Osteoblast (primary cell): ENCODE measurements at regions not wholly inside any gene's neighbourhood (a gene's known extent, or its start where the extent isn't known, plus 50 kb on each side); places are given as distances from the start of the nearest gene placed in this dataset.
"Not testable (repeated sequence)": the region's sequence is repeated elsewhere in the genome, so short reads cannot be mapped to it uniquely, and the experiment has no call there.

Experiments
- DNase-seq: peaks from one replicate; pipeline ENCODE4 v3.0.0; 2011; ENCODE audit warnings: low spot score, mixed read lengths; ENCODE audit not compliant: insufficient read length; ENCODE audit errors: missing footprints
- H2AFZ ChIP-seq: 2 replicates; pipeline ENCODE4 v1.6.0; 2011; ENCODE audit warnings: mild to moderate bottlenecking, low read length
- H3K27ac ChIP-seq: 2 replicates; pipeline ENCODE4 v1.5.1; 2011; ENCODE audit warnings: mild to moderate bottlenecking, low read depth, low read length, moderate library complexity
- H3K27me3 ChIP-seq: 2 replicates; pipeline ENCODE4 v1.6.0; 2012; ENCODE audit warnings: mild to moderate bottlenecking, control low read depth, inconsistent platforms, low read length, moderate library complexity; ENCODE audit not compliant: insufficient read depth
- H3K36me3 ChIP-seq: 2 replicates; pipeline ENCODE4 v1.5.1; 2011; ENCODE audit warnings: mild to moderate bottlenecking, low read length, control low read depth, moderate library complexity; ENCODE audit not compliant: insufficient read depth
- H3K4me1 ChIP-seq: 2 replicates; pipeline ENCODE4 v1.5.1; 2011; ENCODE audit warnings: mild to moderate bottlenecking, low read length, control low read depth, moderate library complexity; ENCODE audit not compliant: insufficient read depth
- H3K4me2 ChIP-seq: 2 replicates; pipeline ENCODE4 v1.6.0; 2011; ENCODE audit warnings: mild to moderate bottlenecking, low read length; ENCODE audit not compliant: insufficient read depth
- H3K4me3 ChIP-seq: fragments of 200-600 bp; sonication (generic); 3 replicates; pipeline ENCODE4 v1.5.1; 2012; ENCODE audit warnings: mild to moderate bottlenecking, low read length, inconsistent platforms; ENCODE audit not compliant: insufficient read depth
- H3K79me2 ChIP-seq: 2 replicates; pipeline ENCODE4 v1.6.0; 2012; ENCODE audit warnings: mild to moderate bottlenecking, low read length, control low read depth, inconsistent platforms; ENCODE audit not compliant: insufficient read depth
- H3K9me3 ChIP-seq: 2 replicates; pipeline ENCODE4 v1.5.1; 2011; ENCODE audit warnings: low read depth, low read length, control low read depth
- H4K20me1 ChIP-seq: 2 replicates; pipeline ENCODE4 v1.6.0; 2012; ENCODE audit warnings: mild to moderate bottlenecking, low read length, control low read depth; ENCODE audit not compliant: insufficient read depth
- TF ChIP-seq, protein P1 (sequence below): IDR thresholded peaks from 2 replicates; pipeline ENCODE4 v1.5.1; 2011; ENCODE audit warnings: mild to moderate bottlenecking, low read depth, low read length, moderate library complexity; ENCODE audit errors: extremely low read depth

- no peak for DNase-seq
- Histone ChIP-seq H3K4me1 (peaks cover 7% of the 10 kb centered on the region), H3K27me3 (no peaks in the 10 kb centered on the region), H3K36me3 (no peaks in the 10 kb centered on the region), H3K79me2 (no peaks in the 10 kb centered on the region), H3K4me2 (no peak overlapping the region), H4K20me1 (no peaks in the 10 kb centered on the region), H3K4me3 (no peak overlapping the region), H3K27ac (no peak overlapping the region), H3K9me3 (no peaks in the 10 kb centered on the region), H2AFZ (peak overlapping the region; percentile 55)
- TF ChIP-seq, protein P1, sequence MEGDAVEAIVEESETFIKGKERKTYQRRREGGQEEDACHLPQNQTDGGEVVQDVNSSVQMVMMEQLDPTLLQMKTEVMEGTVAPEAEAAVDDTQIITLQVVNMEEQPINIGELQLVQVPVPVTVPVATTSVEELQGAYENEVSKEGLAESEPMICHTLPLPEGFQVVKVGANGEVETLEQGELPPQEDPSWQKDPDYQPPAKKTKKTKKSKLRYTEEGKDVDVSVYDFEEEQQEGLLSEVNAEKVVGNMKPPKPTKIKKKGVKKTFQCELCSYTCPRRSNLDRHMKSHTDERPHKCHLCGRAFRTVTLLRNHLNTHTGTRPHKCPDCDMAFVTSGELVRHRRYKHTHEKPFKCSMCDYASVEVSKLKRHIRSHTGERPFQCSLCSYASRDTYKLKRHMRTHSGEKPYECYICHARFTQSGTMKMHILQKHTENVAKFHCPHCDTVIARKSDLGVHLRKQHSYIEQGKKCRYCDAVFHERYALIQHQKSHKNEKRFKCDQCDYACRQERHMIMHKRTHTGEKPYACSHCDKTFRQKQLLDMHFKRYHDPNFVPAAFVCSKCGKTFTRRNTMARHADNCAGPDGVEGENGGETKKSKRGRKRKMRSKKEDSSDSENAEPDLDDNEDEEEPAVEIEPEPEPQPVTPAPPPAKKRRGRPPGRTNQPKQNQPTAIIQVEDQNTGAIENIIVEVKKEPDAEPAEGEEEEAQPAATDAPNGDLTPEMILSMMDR, result no peak
Observed at GRCh38 chr4:114321366-114321765, 277.2 kb upstream of the UGT8 start.

- Histone ChIP-seq H3K27me3 (no peaks in the 10 kb centered on the region), H3K36me3 (no peaks in the 10 kb centered on the region), H3K4me2 (no peak overlapping the region), H3K27ac (no peak overlapping the region), H3K4me3 (no peak overlapping the region), H3K9me3 (no peaks in the 10 kb centered on the region), H3K4me1 (peaks cover 7% of the 10 kb centered on the region), H2AFZ (no peak overlapping the region), H4K20me1 (no peaks in the 10 kb centered on the region), H3K79me2 (no peaks in the 10 kb centered on the region)
- no peak for DNase-seq
- TF ChIP-seq, protein P1, result no peak
Observed at GRCh38 chr4:114323841-114324240, 274.8 kb upstream of the UGT8 start.

GRCh38 chr4:114326358-114326757, 272.2 kb upstream of the UGT8 start:
- H3K79me2 ChIP-seq, result no peaks in the 10 kb centered on the region
- H3K27me3 ChIP-seq, result no peaks in the 10 kb centered on the region
- H4K20me1 ChIP-seq, result no peaks in the 10 kb centered on the region
- H3K27ac ChIP-seq, result no peak overlapping the region
- no peak overlapping the region for H2AFZ ChIP-seq
- H3K4me2 ChIP-seq, result no peak overlapping the region
- no peaks in the 10 kb centered on the region for H3K36me3 ChIP-seq
- no peaks in the 10 kb centered on the region for H3K9me3 ChIP-seq
- H3K4me3 ChIP-seq, result no peak overlapping the region
- TF ChIP-seq, protein P1, result no peak
- H3K4me1 ChIP-seq, result peaks cover 7% of the 10 kb centered on the region
- DNase-seq, result no peak

GRCh38 chr4:114332119-114332518, 266.5 kb upstream of the UGT8 start:
- Histone ChIP-seq H3K9me3 (no peaks in the 10 kb centered on the region), H3K27me3 (no peaks in the 10 kb centered on the region), H2AFZ (no peak overlapping the region), H4K20me1 (no peaks in the 10 kb centered on the region), H3K27ac (no peak overlapping the region), H3K4me1 (no peaks in the 10 kb centered on the region), H3K4me2 (no peak overlapping the region), H3K4me3 (no peak overlapping the region), H3K36me3 (no peaks in the 10 kb centered on the region), H3K79me2 (no peaks in the 10 kb centered on the region)
- TF ChIP-seq, protein P1, result no peak
- no peak for DNase-seq

DNA sequence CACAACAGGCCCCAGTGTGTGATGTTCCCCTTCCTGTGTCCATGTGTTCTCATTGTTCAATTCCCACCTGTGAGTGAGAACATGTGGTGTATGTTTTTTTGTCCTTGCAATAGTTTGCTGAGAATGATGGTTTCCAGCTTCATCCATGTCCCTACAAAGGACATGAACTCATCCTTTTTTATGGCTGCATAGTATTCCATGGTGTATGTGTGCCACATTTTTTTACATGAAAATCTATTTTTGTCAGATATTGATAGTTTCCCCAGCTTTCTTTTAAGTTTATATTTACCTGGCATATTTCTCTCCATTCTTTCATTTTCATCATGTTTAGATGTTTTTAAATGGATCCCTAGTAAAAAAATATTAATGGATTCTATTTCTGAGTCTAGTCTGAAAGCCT, 264.2 kb upstream of the UGT8 start:
- H3K4me3 ChIP-seq, H3K27me3 ChIP-seq, H2AFZ ChIP-seq, H3K36me3 ChIP-seq, H3K79me2 ChIP-seq, H3K4me1 ChIP-seq, H3K27ac ChIP-seq, H3K9me3 ChIP-seq, H3K4me2 ChIP-seq, H4K20me1 ChIP-seq, DNase-seq: not testable (repeated sequence)
